ENCODE measurements at regions not wholly inside any gene's neighbourhood (a gene's known extent, or its start where the extent isn't known, plus 50 kb on each side); places are given as distances from the start of the nearest gene placed in this dataset.

DNA sequence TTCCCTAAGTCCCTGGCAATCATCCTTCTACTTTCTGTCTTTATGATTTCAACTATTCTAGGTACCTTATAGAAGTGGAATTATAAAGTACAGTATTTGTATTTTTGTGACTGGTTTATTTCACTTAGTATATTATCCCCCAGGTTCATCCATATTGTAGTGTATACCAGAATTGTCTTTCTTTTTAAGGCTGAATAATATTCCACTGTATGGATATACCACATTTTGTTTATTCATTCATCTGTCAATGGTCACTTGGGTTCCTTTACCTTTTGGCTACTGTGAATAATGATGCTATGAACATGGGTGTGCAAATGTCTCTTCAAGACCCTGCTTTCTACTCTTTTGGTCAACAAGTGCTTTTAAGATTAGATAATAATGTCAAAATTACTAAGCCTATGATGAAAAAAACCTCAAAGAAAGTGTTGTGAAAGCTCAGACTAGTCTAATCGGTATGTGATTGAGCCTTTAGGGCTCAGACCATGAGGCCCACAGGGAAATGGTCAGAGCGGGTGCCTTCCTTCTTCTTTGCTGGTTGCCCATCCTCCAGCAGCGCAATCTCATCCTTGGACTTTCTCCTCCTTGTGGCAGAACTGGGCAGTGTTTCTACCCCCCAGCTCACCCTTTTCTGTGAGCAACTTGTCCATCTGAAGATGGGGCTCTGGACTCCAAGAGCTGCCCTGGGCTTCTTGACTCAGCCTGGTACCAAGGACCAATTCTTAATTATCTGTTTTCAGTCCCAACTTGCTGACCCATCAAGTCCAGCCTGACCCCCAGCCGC lies 105.4 kb downstream of the TTC8 start:
- Histone ChIP-seq H3K9ac (ENCODE audit: extremely low read depth, insufficient read length, low read length) (no peak overlapping the region), H2AFZ (ENCODE audit: low read length) (no peak overlapping the region), H3K27ac (ENCODE audit: insufficient read length, low read depth, low read length) (no peak overlapping the region), H3K23ac (ENCODE audit: insufficient read length, low read depth, low read length) (no peak overlapping the region), H2BK120ac (ENCODE audit: low read depth, low read length, poor library complexity, severe bottlenecking) (no peak overlapping the region), H2BK5ac (ENCODE audit: insufficient read length, low read length) (no peak overlapping the region), H3K79me1 (ENCODE audit: insufficient read depth, low read depth, low read length, poor library complexity, severe bottlenecking) (no peaks in the 10 kb centered on the region), H2BK12ac (ENCODE audit: insufficient read length, low read depth, low read length) (no peak overlapping the region), H3K14ac (ENCODE audit: insufficient read depth, low read length) (no peak overlapping the region), H3K4me2 (ENCODE audit: insufficient read depth, insufficient read length, low read length) (no peak overlapping the region), H3K56ac (ENCODE audit: insufficient read length, low read depth, low read length) (no peak overlapping the region), H2BK15ac (ENCODE audit: low read depth, low read length) (no peak overlapping the region), H3K23me2 (ENCODE audit: insufficient read length, low read depth, low read length, poor library complexity, severe bottlenecking) (no peaks in the 10 kb centered on the region), H3K79me2 (ENCODE audit: insufficient read depth, low read length) (no peaks in the 10 kb centered on the region), H3T11ph (ENCODE audit: low read length) (no peak overlapping the region), H4K8ac (replicated peaks; ENCODE audit: insufficient read length, low read depth, low read length) (no peak overlapping the region), H3K9me3 (ENCODE audit: control insufficient read depth, low read depth, low read length) (no peaks in the 10 kb centered on the region), H4K91ac (ENCODE audit: insufficient read length, low read depth, low read length) (no peak overlapping the region), H4K5ac (ENCODE audit: insufficient read length, low read depth, low read length) (no peak overlapping the region), H3K18ac (ENCODE audit: insufficient read length, low read depth, low read length) (no peak overlapping the region), H2BK20ac (ENCODE audit: low read depth, low read length, poor library complexity, severe bottlenecking) (no peak overlapping the region), H3K27me3 (ENCODE audit: insufficient read depth, low read length) (no peaks in the 10 kb centered on the region), H3K4me1 (ENCODE audit: insufficient read depth, low read length) (no peaks in the 10 kb centered on the region), H3K4ac (ENCODE audit: low read depth, low read length) (no peak overlapping the region), H2AK5ac (ENCODE audit: insufficient read length, low read length) (no peak overlapping the region), H4K20me1 (ENCODE audit: control insufficient read depth, insufficient read depth, insufficient read length) (no peaks in the 10 kb centered on the region)
- peak; percentile 36 for DNase-seq
- Mint-ChIP-seq H3K9me3 (peaks cover 4 to 6% of the 10 kb centered on the region in 2 experiments; a peak in 3 of 5 replicates), H3K27ac (no peak overlapping the region), H3K4me1 (no peaks in the 10 kb centered on the region), H3K27me3 (ENCODE audit: low read depth) (peaks cover 16% of the 10 kb centered on the region), H3K36me3 (ENCODE audit: insufficient read depth in 1 of 3, low read depth in 3 of 3) (peaks cover 0 to 4% (median 0%) of the 10 kb centered on the region in 3 experiments; a peak in 1 of 7 replicates), H3K4me3 (no peak overlapping the region; a peak in 1 of 5 replicates)
- no CpG with 5 or more reads among the region's 4 CpGs for WGBS (ENCODE audit: extremely low coverage, insufficient read length, low lambda C conversion rate)
- TF ChIP-seq, protein P1, sequence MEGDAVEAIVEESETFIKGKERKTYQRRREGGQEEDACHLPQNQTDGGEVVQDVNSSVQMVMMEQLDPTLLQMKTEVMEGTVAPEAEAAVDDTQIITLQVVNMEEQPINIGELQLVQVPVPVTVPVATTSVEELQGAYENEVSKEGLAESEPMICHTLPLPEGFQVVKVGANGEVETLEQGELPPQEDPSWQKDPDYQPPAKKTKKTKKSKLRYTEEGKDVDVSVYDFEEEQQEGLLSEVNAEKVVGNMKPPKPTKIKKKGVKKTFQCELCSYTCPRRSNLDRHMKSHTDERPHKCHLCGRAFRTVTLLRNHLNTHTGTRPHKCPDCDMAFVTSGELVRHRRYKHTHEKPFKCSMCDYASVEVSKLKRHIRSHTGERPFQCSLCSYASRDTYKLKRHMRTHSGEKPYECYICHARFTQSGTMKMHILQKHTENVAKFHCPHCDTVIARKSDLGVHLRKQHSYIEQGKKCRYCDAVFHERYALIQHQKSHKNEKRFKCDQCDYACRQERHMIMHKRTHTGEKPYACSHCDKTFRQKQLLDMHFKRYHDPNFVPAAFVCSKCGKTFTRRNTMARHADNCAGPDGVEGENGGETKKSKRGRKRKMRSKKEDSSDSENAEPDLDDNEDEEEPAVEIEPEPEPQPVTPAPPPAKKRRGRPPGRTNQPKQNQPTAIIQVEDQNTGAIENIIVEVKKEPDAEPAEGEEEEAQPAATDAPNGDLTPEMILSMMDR (conservative IDR thresholded peaks at IDR 0.05) = peak; percentile 58
